GM19043 (cell line): ENCODE measurements at regions not wholly inside any gene's neighbourhood (a gene's known extent, or its start where the extent isn't known, plus 50 kb on each side); places are given as distances from the start of the nearest gene placed in this dataset.
"Not testable (repeated sequence)": the region's sequence is repeated elsewhere in the genome, so short reads cannot be mapped to it uniquely, and the experiment has no call there.

Experiments used
- ATAC-seq: cut with Tn5 transposase; IDR thresholded peaks from one replicate; pipeline ENCODE4 v1.9.1; 2021; ENCODE audit warnings: low read depth; ENCODE audit not compliant: unreplicated experiment

- ATAC-seq, result no peak
Observed at GRCh38 chr1:73327998-73328397, 870.0 kb downstream of the LRRIQ3 start.

GRCh38 chr1:73327180-73327793, 870.7 kb downstream of the LRRIQ3 start:
- ATAC-seq, result no peak

DNA sequence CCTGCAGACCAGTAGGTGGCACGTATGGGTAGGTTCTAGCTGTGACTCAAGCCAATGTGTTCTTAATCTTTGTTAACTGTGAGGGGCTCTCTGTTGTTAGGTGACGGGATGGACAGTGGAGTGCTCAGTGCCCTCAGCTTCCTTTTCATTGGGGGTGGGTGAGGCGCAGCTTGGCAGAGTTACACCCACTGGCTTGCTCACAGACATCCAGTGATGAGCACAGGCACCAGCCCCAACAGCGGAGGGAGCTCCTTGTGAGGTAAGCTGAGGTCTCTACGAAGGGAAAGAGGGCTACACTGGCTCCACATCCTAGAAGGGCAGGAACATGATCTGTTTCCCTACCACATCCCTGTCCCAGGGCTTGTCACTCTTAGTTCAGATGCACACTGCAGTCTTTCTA, 871.3 kb downstream of the LRRIQ3 start:
- no peak for ATAC-seq

- no peak for ATAC-seq
Observed at GRCh38 chr1:73310797-73311381, 887.1 kb downstream of the LRRIQ3 start.

GRCh38 chr1:73306899-73307555, 890.9 kb downstream of the LRRIQ3 start:
- no peak for ATAC-seq

GRCh38 chr1:73273886-73274285, 924.1 kb downstream of the LRRIQ3 start:
- ATAC-seq, result no peak

DNA sequence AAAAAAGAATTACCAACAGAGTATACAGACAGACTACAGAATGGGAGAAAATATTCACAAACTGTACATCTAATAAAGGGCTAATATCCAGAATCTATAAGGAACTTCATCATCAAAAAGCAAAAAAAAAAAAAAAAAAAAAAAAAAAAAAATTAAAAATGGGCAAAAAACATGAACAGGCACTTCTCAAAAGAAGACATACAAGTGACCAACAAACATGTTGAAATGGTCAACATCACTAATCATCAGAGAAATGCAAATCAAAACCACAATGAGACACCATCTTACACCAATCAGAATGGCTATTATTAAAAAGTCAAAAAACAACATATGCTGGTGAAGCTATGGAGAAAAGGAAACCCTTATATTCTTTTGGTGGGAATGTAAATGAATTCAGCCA, 952.8 kb downstream of the LRRIQ3 start:
- ATAC-seq, result not testable (repeated sequence)

- ATAC-seq, result no peak
Observed at GRCh38 chr1:73218995-73219546, 936.7 kb upstream of the NEGR1 start.

GRCh38 chr1:73205294-73205973, 923.1 kb upstream of the NEGR1 start:
- ATAC-seq, result no peak

- no peak for ATAC-seq
Observed at GRCh38 chr1:73197972-73198371, 915.6 kb upstream of the NEGR1 start.

DNA sequence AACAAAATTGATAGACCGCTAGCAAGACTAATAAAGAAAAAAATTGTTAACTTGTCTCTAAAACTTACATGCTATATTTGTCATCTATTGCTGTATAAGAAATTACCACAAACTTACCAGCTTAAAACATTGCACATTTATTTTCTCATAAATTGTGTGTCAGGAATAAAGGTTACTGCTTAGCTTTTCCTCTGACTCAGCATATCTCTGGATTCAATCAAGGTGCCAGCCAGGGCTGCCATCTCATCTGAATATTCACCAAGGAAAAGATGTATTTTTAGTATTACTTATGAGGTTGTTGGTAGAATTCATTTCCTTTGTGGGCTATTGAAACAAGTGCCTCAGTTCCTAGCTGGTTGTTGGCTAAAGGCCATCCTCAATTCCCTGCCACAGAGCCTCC, 912.6 kb upstream of the NEGR1 start:
- ATAC-seq, result no peak

GRCh38 chr1:73183581-73183980, 901.2 kb upstream of the NEGR1 start:
- not testable (repeated sequence) for ATAC-seq

DNA sequence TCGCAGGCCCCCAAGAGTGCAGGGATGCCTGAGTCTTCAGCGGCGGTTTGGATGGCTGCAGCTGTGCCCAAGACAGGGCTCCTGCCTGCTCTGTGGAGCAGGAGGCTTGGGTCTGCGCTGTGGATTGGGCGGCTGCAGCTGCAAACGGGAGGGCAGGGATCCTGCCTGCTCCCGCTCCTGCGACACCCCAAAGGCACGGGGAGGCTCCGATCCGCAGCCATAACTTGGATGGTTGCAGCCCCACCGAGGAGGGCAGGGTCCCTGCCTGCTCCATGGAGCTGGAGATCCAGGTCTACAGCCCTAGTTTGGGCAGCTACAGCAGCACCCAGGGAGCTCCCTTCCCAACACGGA, 898.8 kb upstream of the NEGR1 start:
- ATAC-seq, result no peak

GRCh38 chr1:73180397-73181189, 898.3 kb upstream of the NEGR1 start:
- no peak for ATAC-seq

- no peak for ATAC-seq
Observed at GRCh38 chr1:73176902-73177301, 894.6 kb upstream of the NEGR1 start.

DNA sequence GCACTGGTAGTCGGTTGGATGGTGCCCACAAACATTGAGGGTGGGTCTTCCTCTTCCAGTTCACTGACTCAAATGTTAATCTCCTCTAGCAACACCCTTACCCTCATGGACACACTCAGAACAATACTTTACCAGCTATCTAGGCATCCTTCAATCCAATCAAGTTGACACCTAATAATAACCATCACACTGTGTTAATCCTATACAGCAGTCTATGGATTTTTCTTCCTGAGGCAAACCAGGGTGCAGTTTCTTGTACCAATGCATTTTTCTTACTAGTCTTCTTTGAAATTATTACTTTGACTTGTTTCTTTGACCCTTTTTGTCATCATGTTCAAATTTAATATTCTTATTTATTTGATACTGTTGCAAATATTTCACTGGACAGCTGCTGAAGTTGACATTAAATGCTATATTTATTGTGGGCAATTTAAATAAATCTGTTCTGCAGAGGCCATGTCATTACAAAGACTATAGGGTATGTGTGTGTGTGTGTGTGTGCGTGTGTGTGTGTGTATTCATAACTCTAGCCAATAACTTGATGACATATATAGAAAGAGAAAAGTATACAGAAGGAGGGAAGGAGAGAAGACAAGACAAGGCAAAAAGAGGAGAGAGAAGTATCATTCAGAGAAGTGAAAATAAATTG, 884.8 kb upstream of the NEGR1 start:
- no peak for ATAC-seq

DNA sequence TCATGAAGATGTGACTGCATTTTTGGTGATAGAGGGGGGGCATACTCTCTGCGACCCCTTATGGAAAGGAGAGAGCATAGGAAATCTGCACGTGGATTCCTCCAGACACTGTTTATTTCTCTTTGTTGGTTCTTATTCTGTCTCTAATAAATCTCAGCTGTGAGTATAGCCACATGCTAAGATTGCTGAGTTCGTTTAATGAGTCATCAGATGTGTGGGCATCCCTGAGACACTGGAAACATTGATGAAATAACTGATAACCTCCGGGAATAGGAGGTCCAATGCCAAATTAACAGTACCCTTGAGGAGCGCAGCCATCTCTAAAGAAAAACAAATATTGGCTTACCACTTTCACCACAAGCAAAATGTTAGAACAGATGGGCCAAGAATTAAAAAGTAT, 880.2 kb upstream of the NEGR1 start:
- ATAC-seq, result no peak

GRCh38 chr1:73161418-73161817, 879.1 kb upstream of the NEGR1 start:
- no peak for ATAC-seq

GRCh38 chr1:73160759-73161158, 878.4 kb upstream of the NEGR1 start:
- ATAC-seq, result no peak

GRCh38 chr1:73144311-73144710, 862.0 kb upstream of the NEGR1 start:
- ATAC-seq, result no peak
